Gastroesophageal sphincter (tissue), 3 donors: ENCODE measurements at regions not wholly inside any gene's neighbourhood (a gene's known extent, or its start where the extent isn't known, plus 50 kb on each side); places are given as distances from the start of the nearest gene placed in this dataset.

ENCODE experiments used
- EP300 ChIP-seq: sonication (generic); formaldehyde crosslinking; IDR thresholded peaks from one replicate; pipeline ENCODE4 v1.6.1; 2017; ENCODE audit warnings: antibody characterized with exemption, mild to moderate bottlenecking
- POLR2A ChIP-seq, 2 donors: fragments of 450-650 bp; IDR thresholded peaks; one replicate each; pipeline ENCODE4 v1.6.1; 2017; ENCODE audit warnings: antibody characterized with exemption in 2 of 2, mild to moderate bottlenecking in 2 of 2, moderate library complexity in 1 of 2
- POLR2AphosphoS5 ChIP-seq: sonication (generic); formaldehyde crosslinking; IDR thresholded peaks from one replicate; pipeline ENCODE4 v1.6.1; 2017; ENCODE audit warnings: antibody characterized with exemption
- TF ChIP-seq, protein P1 (sequence below), 4 experiments: fragments of 200-600 bp in 2 of 4; fragments of 450-650 bp in 2 of 4; sonication (generic) in 1 of 4; IDR thresholded peaks; one replicate each; pipeline ENCODE4 v1.5.1; 2017 to 2019; ENCODE audit warnings: antibody characterized with exemption in 4 of 4, mild to moderate bottlenecking in 2 of 4, moderate library complexity in 2 of 4

DNA sequence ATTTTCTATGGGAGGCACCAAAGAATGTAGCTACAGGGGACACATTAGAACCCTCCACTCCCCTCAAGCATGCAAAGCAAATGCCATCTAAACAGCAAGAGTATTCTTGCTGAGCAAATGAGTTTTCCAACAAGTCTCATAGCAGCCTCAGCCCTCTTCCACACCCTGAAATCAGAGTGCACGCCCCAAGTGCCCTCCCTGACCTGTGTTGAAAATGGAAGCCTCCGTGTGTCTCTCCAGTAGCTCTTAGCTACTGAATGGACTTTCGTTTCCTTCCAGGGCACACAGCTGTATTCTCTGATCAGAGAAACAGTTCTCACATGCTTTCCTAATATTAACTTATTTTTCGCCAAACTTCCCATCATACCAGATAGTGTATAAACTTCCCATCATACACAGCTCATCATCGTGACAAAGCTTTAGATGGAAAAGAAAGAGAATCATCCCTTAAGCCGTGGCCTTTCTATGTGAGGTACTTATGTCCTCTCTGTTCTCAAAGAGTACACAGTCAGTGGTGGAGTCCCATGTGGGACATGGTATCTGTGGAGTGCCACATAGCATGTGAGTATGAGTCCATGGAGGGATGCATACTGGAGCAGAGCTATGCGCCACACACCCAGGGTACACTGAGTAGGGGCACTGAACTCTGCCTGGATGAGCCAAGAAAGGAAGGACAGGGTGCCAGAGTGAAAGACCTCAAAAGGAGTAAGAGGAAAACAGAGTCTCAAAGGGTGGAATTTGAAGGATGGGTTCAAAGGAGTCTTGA, 434.5 kb downstream of the MCTP2 start:
- TF ChIP-seq, protein P1, sequence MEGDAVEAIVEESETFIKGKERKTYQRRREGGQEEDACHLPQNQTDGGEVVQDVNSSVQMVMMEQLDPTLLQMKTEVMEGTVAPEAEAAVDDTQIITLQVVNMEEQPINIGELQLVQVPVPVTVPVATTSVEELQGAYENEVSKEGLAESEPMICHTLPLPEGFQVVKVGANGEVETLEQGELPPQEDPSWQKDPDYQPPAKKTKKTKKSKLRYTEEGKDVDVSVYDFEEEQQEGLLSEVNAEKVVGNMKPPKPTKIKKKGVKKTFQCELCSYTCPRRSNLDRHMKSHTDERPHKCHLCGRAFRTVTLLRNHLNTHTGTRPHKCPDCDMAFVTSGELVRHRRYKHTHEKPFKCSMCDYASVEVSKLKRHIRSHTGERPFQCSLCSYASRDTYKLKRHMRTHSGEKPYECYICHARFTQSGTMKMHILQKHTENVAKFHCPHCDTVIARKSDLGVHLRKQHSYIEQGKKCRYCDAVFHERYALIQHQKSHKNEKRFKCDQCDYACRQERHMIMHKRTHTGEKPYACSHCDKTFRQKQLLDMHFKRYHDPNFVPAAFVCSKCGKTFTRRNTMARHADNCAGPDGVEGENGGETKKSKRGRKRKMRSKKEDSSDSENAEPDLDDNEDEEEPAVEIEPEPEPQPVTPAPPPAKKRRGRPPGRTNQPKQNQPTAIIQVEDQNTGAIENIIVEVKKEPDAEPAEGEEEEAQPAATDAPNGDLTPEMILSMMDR (IDR thresholded peaks at IDR 0.05): no peak
- TF ChIP-seq POLR2A (IDR thresholded peaks at IDR 0.05) (no peak), POLR2AphosphoS5 (no peak), EP300 (no peak)
